HL-60 (cell line): ENCODE measurements at regions not wholly inside any gene's neighbourhood (a gene's known extent, or its start where the extent isn't known, plus 50 kb on each side); places are given as distances from the start of the nearest gene placed in this dataset.
"Not testable (repeated sequence)": the region's sequence is repeated elsewhere in the genome, so short reads cannot be mapped to it uniquely, and the experiment has no call there.

Experiments
- CTCF ChIP-seq: IDR thresholded peaks from one replicate; pipeline ENCODE4 v1.5.1; 2011; ENCODE audit warnings: low read length, control low read depth, inconsistent platforms; ENCODE audit not compliant: insufficient read depth
- GABPA ChIP-seq: IDR thresholded peaks from 2 replicates; pipeline ENCODE4 v1.6.1; 2012; ENCODE audit warnings: low read depth
- POLR2AphosphoS5 ChIP-seq: IDR thresholded peaks from 2 replicates; pipeline ENCODE4 v1.6.1; 2012; ENCODE audit warnings: low read depth
- TF ChIP-seq, protein P1 (sequence below): IDR thresholded peaks from 2 replicates; pipeline ENCODE4 v1.6.1; 2012; ENCODE audit warnings: low read depth; ENCODE audit not compliant: insufficient replicate concordance

GRCh38 chr2:167632271-167632670, 615.1 kb downstream of the STK39 start:
- TF ChIP-seq CTCF, GABPA, POLR2AphosphoS5: not testable (repeated sequence)
- TF ChIP-seq, protein P1, sequence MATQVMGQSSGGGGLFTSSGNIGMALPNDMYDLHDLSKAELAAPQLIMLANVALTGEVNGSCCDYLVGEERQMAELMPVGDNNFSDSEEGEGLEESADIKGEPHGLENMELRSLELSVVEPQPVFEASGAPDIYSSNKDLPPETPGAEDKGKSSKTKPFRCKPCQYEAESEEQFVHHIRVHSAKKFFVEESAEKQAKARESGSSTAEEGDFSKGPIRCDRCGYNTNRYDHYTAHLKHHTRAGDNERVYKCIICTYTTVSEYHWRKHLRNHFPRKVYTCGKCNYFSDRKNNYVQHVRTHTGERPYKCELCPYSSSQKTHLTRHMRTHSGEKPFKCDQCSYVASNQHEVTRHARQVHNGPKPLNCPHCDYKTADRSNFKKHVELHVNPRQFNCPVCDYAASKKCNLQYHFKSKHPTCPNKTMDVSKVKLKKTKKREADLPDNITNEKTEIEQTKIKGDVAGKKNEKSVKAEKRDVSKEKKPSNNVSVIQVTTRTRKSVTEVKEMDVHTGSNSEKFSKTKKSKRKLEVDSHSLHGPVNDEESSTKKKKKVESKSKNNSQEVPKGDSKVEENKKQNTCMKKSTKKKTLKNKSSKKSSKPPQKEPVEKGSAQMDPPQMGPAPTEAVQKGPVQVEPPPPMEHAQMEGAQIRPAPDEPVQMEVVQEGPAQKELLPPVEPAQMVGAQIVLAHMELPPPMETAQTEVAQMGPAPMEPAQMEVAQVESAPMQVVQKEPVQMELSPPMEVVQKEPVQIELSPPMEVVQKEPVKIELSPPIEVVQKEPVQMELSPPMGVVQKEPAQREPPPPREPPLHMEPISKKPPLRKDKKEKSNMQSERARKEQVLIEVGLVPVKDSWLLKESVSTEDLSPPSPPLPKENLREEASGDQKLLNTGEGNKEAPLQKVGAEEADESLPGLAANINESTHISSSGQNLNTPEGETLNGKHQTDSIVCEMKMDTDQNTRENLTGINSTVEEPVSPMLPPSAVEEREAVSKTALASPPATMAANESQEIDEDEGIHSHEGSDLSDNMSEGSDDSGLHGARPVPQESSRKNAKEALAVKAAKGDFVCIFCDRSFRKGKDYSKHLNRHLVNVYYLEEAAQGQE, result not testable (repeated sequence)
